ENCODE measurements at regions not wholly inside any gene's neighbourhood (a gene's known extent, or its start where the extent isn't known, plus 50 kb on each side); places are given as distances from the start of the nearest gene placed in this dataset.

- no peak for TF ChIP-seq CTCF (optimal IDR thresholded peaks at IDR 0.05 in 1 of 3, IDR thresholded peaks at IDR 0.05 in 1 of 3, conservative IDR thresholded peaks at IDR 0.05 in 1 of 3; ENCODE audit: extremely low read depth in 1 of 3, insufficient read depth in 2 of 3, low read length in 3 of 3)
- no peak for TF ChIP-seq EZH2 (IDR thresholded peaks at IDR 0.05; ENCODE audit: low read length)
- FAIRE-seq (no peak), DNase-seq (ENCODE audit: low read depth, low spot score) (no peak)
- dilution Hi-C loops (cut with MboI; ENCODE audit: extremely low pct_ligation_motif_present, low sequenced_read_pairs), result no loop called here
- Histone ChIP-seq H3K4me3 (ENCODE audit: control insufficient read depth in 2 of 3, extremely low read depth in 1 of 3, insufficient read depth in 2 of 3, low read depth in 1 of 3, low read length in 3 of 3) (no peak overlapping the region), H3K9ac (ENCODE audit: control insufficient read depth, extremely low read depth, insufficient read depth, low read length) (no peak overlapping the region), H3K9me3 (ENCODE audit: control insufficient read depth, low read depth, low read length) (no peaks in the 10 kb centered on the region), H3K4me1 (ENCODE audit: control insufficient read depth, extremely low read depth, insufficient read depth, low read length) (no peaks in the 10 kb centered on the region), H3K4me2 (ENCODE audit: control insufficient read depth, extremely low read depth, insufficient read depth, low read depth, low read length) (no peak overlapping the region), H4K20me1 (ENCODE audit: control insufficient read depth, extremely low read depth, insufficient read depth, low read length) (no peaks in the 10 kb centered on the region), H3K27me3 (ENCODE audit: control insufficient read depth, extremely low read depth, insufficient read depth, low read length) (no peaks in the 10 kb centered on the region), H3K36me3 (ENCODE audit: control insufficient read depth in 2 of 2, extremely low read depth in 1 of 2, insufficient read depth in 2 of 2, low read length in 2 of 2) (no peaks in the 10 kb centered on the region), H3K79me2 (ENCODE audit: control insufficient read depth, insufficient read depth, low read length) (no peaks in the 10 kb centered on the region), H3K27ac (ENCODE audit: control insufficient read depth, insufficient read depth, low read length) (no peak overlapping the region), H3K9me1 (ENCODE audit: control insufficient read depth, extremely low read depth, insufficient read depth, low read length) (no peaks in the 10 kb centered on the region), H2AFZ (ENCODE audit: control insufficient read depth, low read length) (no peak overlapping the region)
Measured at GRCh38 chr4:111031596-111031995, 408.7 kb upstream of the PITX2 start.

DNA sequence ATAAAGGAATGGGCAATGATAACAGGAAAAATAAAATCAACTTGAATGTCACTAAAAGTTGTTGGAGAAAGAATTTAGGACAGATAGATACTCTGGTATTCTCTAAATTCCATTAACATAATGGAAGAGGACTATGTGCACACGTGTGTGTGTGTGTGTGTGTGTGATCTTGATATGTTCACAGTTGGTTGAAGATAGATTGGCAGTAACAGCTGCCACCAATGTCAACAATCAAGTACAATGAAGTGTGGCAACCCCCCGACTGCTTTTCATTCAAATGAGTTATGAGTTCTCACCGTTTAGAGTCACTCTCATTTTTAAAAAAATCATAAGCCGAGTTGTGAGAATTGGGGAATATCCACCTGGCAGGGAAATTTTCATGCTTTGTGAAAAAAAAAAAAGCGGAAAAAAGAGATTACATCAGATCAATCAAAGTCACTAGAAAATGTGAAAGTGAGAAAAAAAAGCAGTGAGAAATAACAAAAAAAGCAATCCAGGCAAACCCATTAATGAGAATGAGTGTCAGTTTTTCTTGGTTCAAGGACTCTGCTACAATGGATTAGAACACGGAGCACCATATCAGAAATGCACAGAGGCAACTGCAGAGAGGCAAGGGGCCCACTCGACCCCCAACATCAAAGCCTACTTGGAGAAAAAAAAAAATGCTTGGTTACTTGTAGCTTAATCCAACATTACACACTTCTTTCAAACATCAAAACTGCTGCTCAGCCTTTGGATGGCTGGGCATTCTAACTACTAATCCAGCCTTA lies 414.9 kb upstream of the PITX2 start:
- no peak for DNase-seq (ENCODE audit: low read depth, low spot score)
- Histone ChIP-seq H3K27ac (ENCODE audit: control insufficient read depth, insufficient read depth, low read length) (no peak overlapping the region), H3K79me2 (ENCODE audit: control insufficient read depth, insufficient read depth, low read length) (no peaks in the 10 kb centered on the region), H3K27me3 (ENCODE audit: control insufficient read depth, extremely low read depth, insufficient read depth, low read length) (no peaks in the 10 kb centered on the region), H2AFZ (ENCODE audit: control insufficient read depth, low read length) (no peak overlapping the region), H3K4me1 (ENCODE audit: control insufficient read depth, extremely low read depth, insufficient read depth, low read length) (no peaks in the 10 kb centered on the region), H3K36me3 (ENCODE audit: control insufficient read depth in 2 of 2, extremely low read depth in 1 of 2, insufficient read depth in 2 of 2, low read length in 2 of 2) (no peaks in the 10 kb centered on the region), H4K20me1 (ENCODE audit: control insufficient read depth, extremely low read depth, insufficient read depth, low read length) (no peaks in the 10 kb centered on the region), H3K9me3 (ENCODE audit: control insufficient read depth, low read depth, low read length) (no peaks in the 10 kb centered on the region), H3K9ac (ENCODE audit: control insufficient read depth, extremely low read depth, insufficient read depth, low read length) (no peak overlapping the region), H3K4me2 (ENCODE audit: control insufficient read depth, extremely low read depth, insufficient read depth, low read depth, low read length) (no peak overlapping the region), H3K4me3 (ENCODE audit: control insufficient read depth in 2 of 3, extremely low read depth in 1 of 3, insufficient read depth in 2 of 3, low read depth in 1 of 3, low read length in 3 of 3) (no peak overlapping the region), H3K9me1 (ENCODE audit: control insufficient read depth, extremely low read depth, insufficient read depth, low read length) (no peaks in the 10 kb centered on the region)
- dilution Hi-C loops (cut with MboI; ENCODE audit: extremely low pct_ligation_motif_present, low sequenced_read_pairs), result no loop called here
- FAIRE-seq, result no peak
- no peak for TF ChIP-seq EZH2 (IDR thresholded peaks at IDR 0.05; ENCODE audit: low read length)
- TF ChIP-seq CTCF (optimal IDR thresholded peaks at IDR 0.05 in 1 of 3, IDR thresholded peaks at IDR 0.05 in 1 of 3, conservative IDR thresholded peaks at IDR 0.05 in 1 of 3; ENCODE audit: extremely low read depth in 1 of 3, insufficient read depth in 2 of 3, low read length in 3 of 3), result no peak

Data from keratinocyte (primary cell).